Neural crest cell (in vitro differentiated cells): ENCODE measurements at regions not wholly inside any gene's neighbourhood (a gene's known extent, or its start where the extent isn't known, plus 50 kb on each side); places are given as distances from the start of the nearest gene placed in this dataset.

ENCODE experiments used
- DNase-seq: peaks from one replicate; pipeline ENCODE4 v3.0.0; 2021; ENCODE audit warnings: low read depth, mixed read lengths, low spot score
- H3K27ac Mint-ChIP-seq: one replicate; pipeline ENCODE4 v1.8.0; 2021; ENCODE audit warnings: mild to moderate bottlenecking, mixed read lengths; ENCODE audit not compliant: unreplicated experiment
- H3K27me3 Mint-ChIP-seq: 2 replicates; pipeline ENCODE4 v1.8.0; 2021; ENCODE audit warnings: low read depth, mild to moderate bottlenecking, mixed read lengths
- H3K36me3 Mint-ChIP-seq: 2 replicates; pipeline ENCODE4 v1.8.0; 2021; ENCODE audit warnings: low read depth, mild to moderate bottlenecking, mixed read lengths
- H3K4me1 Mint-ChIP-seq: 2 replicates; pipeline ENCODE4 v1.8.0; 2021; ENCODE audit warnings: mixed read lengths
- H3K4me3 Mint-ChIP-seq: one replicate; pipeline ENCODE4 v1.8.0; 2021; ENCODE audit warnings: mild to moderate bottlenecking, mixed read lengths
- H3K9me3 Mint-ChIP-seq: 2 replicates; pipeline ENCODE4 v1.8.0; 2021; ENCODE audit warnings: mixed read lengths
- CTCF ChIP-seq: fragments of 200-600 bp; sonication (generic); conservative IDR thresholded peaks from 2 replicates; pipeline ENCODE4 v1.5.0; 2021; ENCODE audit warnings: antibody characterized with exemption, mild to moderate bottlenecking

GRCh38 chr11:106491751-106492150, 414.3 kb downstream of the AASDHPPT start:
- DNase-seq = no peak
- no peak for TF ChIP-seq CTCF
- Mint-ChIP-seq H3K27me3 (no peaks in the 10 kb centered on the region), H3K9me3 (peaks cover 6% of the 10 kb centered on the region), H3K27ac (no peak overlapping the region), H3K36me3 (peaks cover 4% of the 10 kb centered on the region), H3K4me1 (peaks cover 5% of the 10 kb centered on the region), H3K4me3 (no peak overlapping the region)

GRCh38 chr11:106493751-106494150, 416.3 kb downstream of the AASDHPPT start:
- no peak for TF ChIP-seq CTCF
- H3K4me1 Mint-ChIP-seq = peaks cover 8% of the 10 kb centered on the region
- no peaks in the 10 kb centered on the region for H3K27me3 Mint-ChIP-seq
- no peak overlapping the region for H3K27ac Mint-ChIP-seq
- peaks cover 4% of the 10 kb centered on the region for H3K36me3 Mint-ChIP-seq
- peaks cover 5% of the 10 kb centered on the region for H3K9me3 Mint-ChIP-seq
- H3K4me3 Mint-ChIP-seq = no peak overlapping the region
- DNase-seq = no peak

- TF ChIP-seq CTCF = no peak
- no peak for DNase-seq
- Mint-ChIP-seq H3K9me3 (peaks cover 4% of the 10 kb centered on the region), H3K27ac (no peak overlapping the region), H3K4me1 (peaks cover 8% of the 10 kb centered on the region), H3K36me3 (peaks cover 2% of the 10 kb centered on the region), H3K27me3 (no peaks in the 10 kb centered on the region), H3K4me3 (no peak overlapping the region)
Measured at GRCh38 chr11:106495046-106495445, 417.6 kb downstream of the AASDHPPT start.

- TF ChIP-seq CTCF = no peak
- H3K27ac Mint-ChIP-seq = no peak overlapping the region
- DNase-seq = no peak
- peaks cover 4% of the 10 kb centered on the region for H3K9me3 Mint-ChIP-seq
- H3K4me3 Mint-ChIP-seq = no peak overlapping the region
- no peaks in the 10 kb centered on the region for H3K27me3 Mint-ChIP-seq
- H3K4me1 Mint-ChIP-seq = peaks cover 8% of the 10 kb centered on the region
- no peaks in the 10 kb centered on the region for H3K36me3 Mint-ChIP-seq
Measured at GRCh38 chr11:106496677-106497076, 419.2 kb downstream of the AASDHPPT start.

GRCh38 chr11:106497321-106497720, 419.9 kb downstream of the AASDHPPT start:
- no peaks in the 10 kb centered on the region for H3K36me3 Mint-ChIP-seq
- no peak overlapping the region for H3K27ac Mint-ChIP-seq
- H3K9me3 Mint-ChIP-seq = peaks cover 2% of the 10 kb centered on the region
- no peak for DNase-seq
- peaks cover 8% of the 10 kb centered on the region for H3K4me1 Mint-ChIP-seq
- H3K27me3 Mint-ChIP-seq = no peaks in the 10 kb centered on the region
- TF ChIP-seq CTCF = no peak
- H3K4me3 Mint-ChIP-seq = no peak overlapping the region

- no peak for DNase-seq
- no peak for TF ChIP-seq CTCF
- no peak overlapping the region for H3K27ac Mint-ChIP-seq
- H3K4me1 Mint-ChIP-seq = peaks cover 8% of the 10 kb centered on the region
- no peak overlapping the region for H3K4me3 Mint-ChIP-seq
- H3K27me3 Mint-ChIP-seq = no peaks in the 10 kb centered on the region
- H3K9me3 Mint-ChIP-seq = no peaks in the 10 kb centered on the region
- no peaks in the 10 kb centered on the region for H3K36me3 Mint-ChIP-seq
Measured at GRCh38 chr11:106497822-106498221, 420.4 kb downstream of the AASDHPPT start.
